ENCODE measurements at regions not wholly inside any gene's neighbourhood (a gene's known extent, or its start where the extent isn't known, plus 50 kb on each side); places are given as distances from the start of the nearest gene placed in this dataset.
"Not testable (repeated sequence)": the region's sequence is repeated elsewhere in the genome, so short reads cannot be mapped to it uniquely, and the experiment has no call there.

DNA sequence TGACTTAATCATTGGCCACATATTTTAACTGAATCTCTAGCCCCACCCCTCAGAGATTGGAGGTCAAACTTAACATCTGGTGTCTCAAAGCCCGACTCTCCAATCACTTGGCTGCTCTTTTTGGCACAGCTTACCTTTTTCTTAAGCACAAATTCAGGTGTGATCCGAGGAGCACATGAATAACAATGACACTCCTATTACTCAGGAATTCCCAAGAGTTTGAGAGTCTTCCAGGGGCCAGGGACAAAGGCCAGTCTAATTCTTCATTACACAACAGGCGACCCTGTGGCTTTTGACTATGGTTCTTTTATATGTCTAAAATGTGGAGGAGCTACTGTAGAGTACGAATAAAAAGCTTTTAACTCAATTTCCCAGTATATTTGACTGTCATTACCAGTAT, 190.7 kb upstream of the FAM240B start:
- TF ChIP-seq, protein P1, sequence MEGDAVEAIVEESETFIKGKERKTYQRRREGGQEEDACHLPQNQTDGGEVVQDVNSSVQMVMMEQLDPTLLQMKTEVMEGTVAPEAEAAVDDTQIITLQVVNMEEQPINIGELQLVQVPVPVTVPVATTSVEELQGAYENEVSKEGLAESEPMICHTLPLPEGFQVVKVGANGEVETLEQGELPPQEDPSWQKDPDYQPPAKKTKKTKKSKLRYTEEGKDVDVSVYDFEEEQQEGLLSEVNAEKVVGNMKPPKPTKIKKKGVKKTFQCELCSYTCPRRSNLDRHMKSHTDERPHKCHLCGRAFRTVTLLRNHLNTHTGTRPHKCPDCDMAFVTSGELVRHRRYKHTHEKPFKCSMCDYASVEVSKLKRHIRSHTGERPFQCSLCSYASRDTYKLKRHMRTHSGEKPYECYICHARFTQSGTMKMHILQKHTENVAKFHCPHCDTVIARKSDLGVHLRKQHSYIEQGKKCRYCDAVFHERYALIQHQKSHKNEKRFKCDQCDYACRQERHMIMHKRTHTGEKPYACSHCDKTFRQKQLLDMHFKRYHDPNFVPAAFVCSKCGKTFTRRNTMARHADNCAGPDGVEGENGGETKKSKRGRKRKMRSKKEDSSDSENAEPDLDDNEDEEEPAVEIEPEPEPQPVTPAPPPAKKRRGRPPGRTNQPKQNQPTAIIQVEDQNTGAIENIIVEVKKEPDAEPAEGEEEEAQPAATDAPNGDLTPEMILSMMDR (conservative IDR thresholded peaks at IDR 0.05 in 1 of 2, IDR thresholded peaks at IDR 0.05 in 1 of 2; ENCODE audit: low read depth in 1 of 2, low read length in 2 of 2) = not testable (repeated sequence)
- TF ChIP-seq EZH2 (IDR thresholded peaks at IDR 0.05; ENCODE audit: low read length, missing control alignments) = not testable (repeated sequence)
